WI38 (cell line): ENCODE measurements at regions not wholly inside any gene's neighbourhood (a gene's known extent, or its start where the extent isn't known, plus 50 kb on each side); places are given as distances from the start of the nearest gene placed in this dataset.

Source experiments
- H3K4me3 ChIP-seq: 2 replicates; pipeline ENCODE4 v1.5.1; 2011; ENCODE audit warnings: low read depth, mild to moderate bottlenecking, control low read depth, low read length
- CTCF ChIP-seq: IDR thresholded peaks from 2 replicates; pipeline ENCODE4 v1.5.1; 2012; ENCODE audit warnings: low read depth, mild to moderate bottlenecking, control low read depth, low read length

GRCh38 chr12:105704787-105705186 lies 374.3 kb downstream of the C12orf75 start:
- no peak overlapping the region for H3K4me3 ChIP-seq
- no peak for TF ChIP-seq CTCF

- no peak for TF ChIP-seq CTCF
- no peak overlapping the region for H3K4me3 ChIP-seq
These were observed 374.7 kb downstream of the C12orf75 start for GRCh38 chr12:105705235-105705634.

GRCh38 chr12:105705765-105706164 lies 375.3 kb downstream of the C12orf75 start:
- H3K4me3 ChIP-seq, result no peak overlapping the region
- TF ChIP-seq CTCF, result peak; percentile 70

- no peak for TF ChIP-seq CTCF
- no peak overlapping the region for H3K4me3 ChIP-seq
These were observed 376.0 kb downstream of the C12orf75 start for GRCh38 chr12:105706321-105706972.

- no peak overlapping the region for H3K4me3 ChIP-seq
- no peak for TF ChIP-seq CTCF
These were observed 376.5 kb downstream of the C12orf75 start for GRCh38 chr12:105706973-105707334.

GRCh38 chr12:105713606-105714305 lies 383.3 kb downstream of the C12orf75 start:
- no peak for TF ChIP-seq CTCF
- no peak overlapping the region for H3K4me3 ChIP-seq

- no peak for TF ChIP-seq CTCF
- no peak overlapping the region for H3K4me3 ChIP-seq
These were observed 386.1 kb downstream of the C12orf75 start for GRCh38 chr12:105716621-105717020.
